GM10266 (cell line): ENCODE measurements at regions not wholly inside any gene's neighbourhood (a gene's known extent, or its start where the extent isn't known, plus 50 kb on each side); places are given as distances from the start of the nearest gene placed in this dataset.
"Not testable (repeated sequence)": the region's sequence is repeated elsewhere in the genome, so short reads cannot be mapped to it uniquely, and the experiment has no call there.

ENCODE experiments used
- DNase-seq: peaks from one replicate; pipeline ENCODE4 v3.0.0; 2012; ENCODE audit errors: extremely low spot score
- CTCF ChIP-seq: IDR thresholded peaks from 2 replicates; pipeline ENCODE4 v1.5.1; 2012; ENCODE audit warnings: mild to moderate bottlenecking, low read depth; ENCODE audit not compliant: control insufficient read depth, insufficient read depth; ENCODE audit errors: missing control alignments

- TF ChIP-seq CTCF = no peak
Measured at GRCh38 chr4:126766241-126766640, 866.5 kb upstream of the INTU start.

GRCh38 chr4:126768338-126768737 is 864.4 kb upstream of the INTU start:
- no peak for TF ChIP-seq CTCF
- no peak for DNase-seq

More at GRCh38 chr4:126766241-126766640, 866.5 kb upstream of the INTU start:
- no peak for DNase-seq

- not testable (repeated sequence) for DNase-seq
Measured at GRCh38 chr4:126770811-126771553, 861.8 kb upstream of the INTU start.

- DNase-seq = not testable (repeated sequence)
Measured at GRCh38 chr4:126771618-126772017, 861.1 kb upstream of the INTU start.

GRCh38 chr4:126772662-126773061 is 860.1 kb upstream of the INTU start:
- DNase-seq = no peak
- no peak for TF ChIP-seq CTCF

GRCh38 chr4:126775485-126776106 is 857.2 kb upstream of the INTU start:
- no peak for TF ChIP-seq CTCF
- no peak for DNase-seq

- no peak for TF ChIP-seq CTCF
- no peak for DNase-seq
Measured at GRCh38 chr4:126776361-126776760, 856.4 kb upstream of the INTU start.

GRCh38 chr4:126777649-126778048 is 855.1 kb upstream of the INTU start:
- TF ChIP-seq CTCF = no peak
- DNase-seq = no peak
